ENCODE measurements at regions not wholly inside any gene's neighbourhood (a gene's known extent, or its start where the extent isn't known, plus 50 kb on each side); places are given as distances from the start of the nearest gene placed in this dataset.

- Histone ChIP-seq H3K4me1 (peaks cover 11 to 16% of the 10 kb centered on the region in 2 donors), H3K27me3 (no peaks in the 10 kb centered on the region), H3K27ac (no peak overlapping the region), H3K9me3 (no peaks in the 10 kb centered on the region), H3K36me3 (no peaks in the 10 kb centered on the region), H3K4me3 (no peak overlapping the region)
- intact Hi-C loops (cut with DNase I; ENCODE audit: low total_unique reads): no loop called here
- no peak for ATAC-seq
- in situ Hi-C loops (cut with MboI; ENCODE audit: low sequenced_read_pairs in 4 of 4): loop anchor here in 2 of 4 donors (25.0 kb wide), 2 partner anchors 91 to 466 kb away; partner anchors contain the start of genes CCDC71L (in 1 of the 2) and NAMPT (in 1 of the 2)
- no peak for DNase-seq
- TF ChIP-seq CTCF (IDR thresholded peaks at IDR 0.05 in 4 of 5, conservative IDR thresholded peaks at IDR 0.05 in 1 of 5) (no peak), POLR2A (IDR thresholded peaks at IDR 0.05) (no peak)
Measured at GRCh38 chr7:106196460-106197021, 84.4 kb upstream of the SYPL1 start.

- intact Hi-C loops (cut with DNase I; ENCODE audit: low total_unique reads) (no loop called here), in situ Hi-C loops (cut with MboI; ENCODE audit: low sequenced_read_pairs in 4 of 4) (loop anchor here in 2 of 4 donors (25.0 kb wide), 2 partner anchors 94 to 469 kb away; partner anchors contain the start of genes CCDC71L (in 1 of the 2) and NAMPT (in 1 of the 2))
- DNase-seq (no peak), ATAC-seq (no peak)
- Histone ChIP-seq H3K9me3 (no peaks in the 10 kb centered on the region), H3K27ac (no peak overlapping the region), H3K4me1 (peaks cover 1 to 3% of the 10 kb centered on the region in 2 donors), H3K4me3 (no peak overlapping the region), H3K27me3 (no peaks in the 10 kb centered on the region), H3K36me3 (no peaks in the 10 kb centered on the region)
- TF ChIP-seq CTCF (IDR thresholded peaks at IDR 0.05 in 4 of 5, conservative IDR thresholded peaks at IDR 0.05 in 1 of 5) (no peak), POLR2A (IDR thresholded peaks at IDR 0.05) (no peak)
Measured at GRCh38 chr7:106193661-106194060, 81.5 kb upstream of the SYPL1 start.

GRCh38 chr7:106190589-106191330, 78.6 kb upstream of the SYPL1 start:
- ATAC-seq: no peak
- in situ Hi-C loops (cut with MboI; ENCODE audit: low sequenced_read_pairs in 4 of 4): loop anchor here in 2 of 4 donors (25.0 kb wide), 2 partner anchors 97 to 472 kb away; partner anchors contain the start of genes CCDC71L (in 1 of the 2) and NAMPT (in 1 of the 2)
- H3K4me3 ChIP-seq: no peak overlapping the region
- TF ChIP-seq CTCF (IDR thresholded peaks at IDR 0.05 in 4 of 5, conservative IDR thresholded peaks at IDR 0.05 in 1 of 5) (no peak), POLR2A (IDR thresholded peaks at IDR 0.05) (no peak)
- no peaks in the 10 kb centered on the region for H3K27me3 ChIP-seq
- no peak overlapping the region for H3K27ac ChIP-seq
- no peak for DNase-seq
- intact Hi-C loops (cut with DNase I; ENCODE audit: low total_unique reads): no loop called here
- H3K36me3 ChIP-seq: no peaks in the 10 kb centered on the region
- H3K4me1 ChIP-seq: no peaks in the 10 kb centered on the region
- H3K9me3 ChIP-seq: no peaks in the 10 kb centered on the region

GRCh38 chr7:106187613-106188350, 75.7 kb upstream of the SYPL1 start:
- intact Hi-C loops (cut with DNase I; ENCODE audit: low total_unique reads): no loop called here
- in situ Hi-C loops (cut with MboI; ENCODE audit: low sequenced_read_pairs in 4 of 4): loop anchor here in 2 of 4 donors (25.0 kb wide), 2 partner anchors 100 to 475 kb away; partner anchors contain the start of genes CCDC71L (in 1 of the 2) and NAMPT (in 1 of the 2)

More at GRCh38 chr7:106187613-106188350, 75.7 kb upstream of the SYPL1 start:
- TF ChIP-seq POLR2A (IDR thresholded peaks at IDR 0.05): no peak
- Histone ChIP-seq H3K27ac (no peak overlapping the region), H3K27me3 (no peaks in the 10 kb centered on the region), H3K36me3 (no peaks in the 10 kb centered on the region), H3K4me3 (no peak overlapping the region), H3K4me1 (no peaks in the 10 kb centered on the region), H3K9me3 (no peaks in the 10 kb centered on the region)
- no peak for DNase-seq
- ATAC-seq: no peak

Measured in gastrocnemius medialis (tissue), 4 donors.